HG03460 (cell line): ENCODE measurements at regions not wholly inside any gene's neighbourhood (a gene's known extent, or its start where the extent isn't known, plus 50 kb on each side); places are given as distances from the start of the nearest gene placed in this dataset.

Source experiments
- ATAC-seq: cut with Tn5 transposase; IDR thresholded peaks from one replicate; pipeline ENCODE4 v1.9.1; 2021; ENCODE audit not compliant: unreplicated experiment

DNA sequence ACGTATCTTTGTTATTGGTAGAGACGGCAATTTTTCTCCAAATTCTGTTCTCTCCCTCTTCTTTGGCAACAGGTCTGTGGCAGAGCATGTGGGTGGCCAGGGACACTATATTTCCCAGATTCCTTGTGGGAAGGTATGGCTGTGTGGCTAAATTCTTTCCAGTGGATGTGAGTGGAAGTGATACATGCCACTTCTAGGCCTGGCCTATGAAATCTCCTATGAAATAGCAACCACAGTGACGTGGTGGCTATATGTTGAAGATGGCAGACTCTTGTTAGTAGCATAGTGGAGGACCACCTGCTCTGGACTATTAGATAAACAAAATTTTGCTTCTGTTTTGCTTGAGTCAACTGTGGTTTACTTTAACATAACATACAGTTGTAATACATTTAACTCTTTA, 243.3 kb downstream of the IL20RB start:
- no peak for ATAC-seq

DNA sequence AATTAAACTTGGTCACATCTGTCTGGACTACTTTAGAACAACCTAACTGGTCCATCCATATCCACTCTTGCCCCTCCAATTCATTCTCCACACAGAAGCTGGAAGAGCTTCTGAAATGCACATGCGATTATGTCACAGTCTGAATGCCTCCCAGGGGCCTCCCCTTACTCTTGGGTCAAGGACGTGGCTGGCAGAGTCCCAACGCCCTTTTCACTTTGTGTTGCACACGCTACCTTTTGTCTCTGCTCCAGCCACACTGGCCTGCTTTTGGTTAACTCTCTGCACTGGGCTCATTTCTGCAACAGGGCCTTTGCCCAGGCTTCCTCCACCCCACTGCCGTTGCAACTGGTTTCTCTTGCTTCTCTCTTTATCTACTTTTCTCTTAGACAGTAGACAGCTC, 245.2 kb downstream of the IL20RB start:
- no peak for ATAC-seq

DNA sequence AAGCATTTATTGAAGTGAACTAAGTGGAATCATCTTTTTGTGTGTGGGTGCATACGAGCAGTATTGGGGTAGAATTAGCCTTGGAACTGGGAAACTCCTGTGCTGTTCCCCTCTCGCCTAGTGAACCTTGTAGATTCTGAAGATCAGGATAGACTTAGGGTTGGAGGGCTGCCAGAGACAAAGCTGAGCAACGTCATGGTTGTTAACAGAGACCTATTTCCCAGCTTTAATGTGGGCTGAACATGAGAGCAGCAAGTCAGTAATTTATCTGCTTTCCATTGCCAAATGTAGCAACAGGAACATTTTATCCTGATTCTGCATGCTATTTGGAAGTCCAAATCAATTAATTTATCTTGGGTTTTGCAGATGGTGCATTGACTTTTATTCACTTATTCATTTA, 246.6 kb downstream of the IL20RB start:
- no peak for ATAC-seq

DNA sequence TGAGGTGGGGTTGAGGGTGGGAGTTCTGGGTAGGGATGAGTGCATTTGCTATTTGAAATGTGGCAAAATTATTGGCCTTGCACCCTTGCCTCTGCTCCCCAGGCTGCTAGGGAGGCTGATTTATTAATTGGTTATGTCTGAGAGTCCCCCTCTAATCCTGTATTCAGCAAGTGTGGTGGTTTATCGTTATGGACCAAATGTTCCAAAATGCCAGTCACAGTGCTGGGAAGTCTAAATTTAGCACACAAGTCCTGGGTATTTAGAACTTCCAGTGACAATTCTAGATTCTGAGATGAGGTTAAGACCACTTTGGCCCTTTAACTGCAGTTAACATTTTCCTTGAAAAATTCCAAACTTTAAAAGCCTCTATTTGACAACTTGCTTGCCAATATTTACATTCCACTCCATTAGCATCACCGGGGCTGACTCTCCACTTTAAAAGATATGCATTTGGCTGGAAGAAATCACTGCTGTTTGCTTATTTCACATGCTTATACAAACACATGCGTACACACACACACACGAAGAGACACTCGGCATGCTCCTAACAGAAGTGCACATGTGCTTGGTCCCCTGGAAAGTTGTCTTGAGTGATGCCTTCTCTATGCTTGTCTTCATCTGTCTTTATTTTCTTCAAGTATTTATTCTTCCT, 247.7 kb downstream of the IL20RB start:
- ATAC-seq, result no peak

DNA sequence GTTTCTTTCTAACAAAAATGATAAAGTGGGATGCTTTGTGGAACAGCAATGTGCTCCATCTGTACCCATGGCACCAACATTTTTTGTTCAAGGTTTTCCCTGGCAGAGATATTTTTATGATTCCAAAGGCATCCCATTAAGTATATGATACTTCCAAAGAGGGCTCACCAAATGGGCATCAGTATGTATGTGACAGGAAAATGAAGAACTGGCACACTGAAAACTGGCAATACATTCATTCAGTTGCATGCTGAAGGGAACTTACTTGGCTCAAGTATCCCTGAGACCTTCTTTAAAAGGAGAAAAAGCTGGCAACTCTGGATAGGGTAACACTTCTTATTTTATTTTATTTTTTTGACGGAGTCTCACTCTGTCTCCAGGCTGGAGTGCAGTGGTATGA, 249.8 kb downstream of the IL20RB start:
- no peak for ATAC-seq

DNA sequence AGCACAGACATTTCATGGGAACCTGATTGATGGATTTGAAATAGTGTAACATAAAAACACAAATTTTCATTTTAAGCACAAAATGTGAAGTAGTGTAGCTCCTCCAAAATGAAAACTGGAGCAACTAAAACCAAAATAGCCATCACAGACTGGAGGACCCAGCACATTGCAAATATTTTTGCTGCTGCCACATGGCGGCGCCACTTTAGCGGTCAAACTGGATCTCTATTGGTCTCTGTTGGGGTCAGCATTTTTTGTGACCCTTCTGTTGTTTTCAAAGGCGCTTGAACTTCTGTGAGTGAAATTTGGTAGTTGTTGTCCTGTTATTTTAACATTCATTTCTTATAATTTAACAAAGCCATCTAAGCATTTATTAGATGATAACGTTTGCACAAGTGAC, 259.9 kb downstream of the IL20RB start:
- no peak for ATAC-seq

DNA sequence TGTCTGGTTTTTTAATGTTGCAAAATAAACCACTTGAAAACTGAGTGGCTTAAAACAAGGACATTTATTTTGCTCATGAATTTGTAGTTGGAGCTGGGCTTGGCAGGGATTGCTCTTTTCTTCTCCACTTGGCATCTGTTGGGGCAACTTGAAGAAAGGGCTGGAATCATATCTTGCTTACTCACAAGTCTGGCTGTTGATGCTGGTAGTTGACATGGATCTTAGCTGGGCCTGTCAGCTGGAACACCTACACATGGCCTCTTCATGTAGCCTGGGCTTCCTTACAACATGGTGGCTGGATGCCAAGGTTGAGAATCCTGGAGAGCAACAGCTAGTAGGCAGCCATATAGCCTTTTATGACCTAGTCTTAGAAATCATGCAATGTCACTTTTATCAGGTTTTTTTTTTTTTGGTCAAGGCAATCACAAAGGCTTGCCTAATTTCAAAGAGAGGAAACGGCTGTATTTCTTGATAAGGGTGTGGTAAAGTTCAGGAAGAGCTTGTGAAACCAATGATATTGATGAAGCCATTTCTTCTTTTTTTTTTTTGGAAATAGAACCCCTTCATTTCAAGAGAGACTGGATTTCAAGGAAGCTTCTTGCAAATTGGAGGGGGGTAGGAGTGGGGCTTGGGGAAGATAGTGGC, 262.1 kb downstream of the IL20RB start:
- ATAC-seq, result no peak

DNA sequence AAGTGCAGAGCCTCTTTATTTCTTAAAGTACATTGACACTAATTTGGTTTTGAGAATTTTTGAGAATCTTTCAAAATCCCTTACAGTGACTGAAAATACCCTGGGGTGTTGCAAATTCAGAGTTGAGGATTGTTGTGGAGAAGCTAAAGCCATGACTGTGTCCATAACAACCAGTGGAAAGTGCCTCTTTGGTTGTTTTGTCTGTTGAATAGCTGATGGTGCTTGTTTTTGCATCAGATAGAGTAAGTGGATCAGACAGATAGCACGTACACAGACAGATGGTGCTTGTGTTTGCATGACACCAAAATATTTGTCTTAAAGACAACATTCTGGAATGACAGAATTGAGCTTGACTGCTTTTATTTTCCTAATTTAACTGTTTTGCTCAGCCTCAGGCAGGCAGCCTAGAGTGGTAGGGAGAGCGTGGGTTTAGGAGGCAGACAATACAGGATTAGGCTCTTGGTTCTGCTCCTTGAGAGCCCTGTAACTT, 265.0 kb downstream of the IL20RB start:
- ATAC-seq, result no peak

DNA sequence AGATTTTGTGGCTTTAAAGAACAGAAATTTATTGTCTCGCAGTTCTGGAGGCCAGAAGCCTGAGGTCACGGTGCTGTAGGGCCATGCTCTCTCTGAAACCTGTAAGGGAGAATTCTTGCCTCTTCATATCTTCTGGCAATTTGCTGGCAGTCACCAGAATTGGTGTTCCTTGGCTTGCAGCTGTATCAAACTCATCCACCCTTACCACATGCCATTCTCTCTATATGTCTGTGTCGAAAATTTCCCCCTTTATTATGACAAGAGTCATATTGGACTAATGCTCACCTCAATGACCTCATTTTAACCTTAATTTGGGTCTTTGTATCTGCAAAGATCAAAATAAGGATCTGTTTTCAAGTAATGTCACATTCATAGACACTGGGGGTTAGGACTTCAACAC, 266.7 kb downstream of the IL20RB start:
- no peak for ATAC-seq

DNA sequence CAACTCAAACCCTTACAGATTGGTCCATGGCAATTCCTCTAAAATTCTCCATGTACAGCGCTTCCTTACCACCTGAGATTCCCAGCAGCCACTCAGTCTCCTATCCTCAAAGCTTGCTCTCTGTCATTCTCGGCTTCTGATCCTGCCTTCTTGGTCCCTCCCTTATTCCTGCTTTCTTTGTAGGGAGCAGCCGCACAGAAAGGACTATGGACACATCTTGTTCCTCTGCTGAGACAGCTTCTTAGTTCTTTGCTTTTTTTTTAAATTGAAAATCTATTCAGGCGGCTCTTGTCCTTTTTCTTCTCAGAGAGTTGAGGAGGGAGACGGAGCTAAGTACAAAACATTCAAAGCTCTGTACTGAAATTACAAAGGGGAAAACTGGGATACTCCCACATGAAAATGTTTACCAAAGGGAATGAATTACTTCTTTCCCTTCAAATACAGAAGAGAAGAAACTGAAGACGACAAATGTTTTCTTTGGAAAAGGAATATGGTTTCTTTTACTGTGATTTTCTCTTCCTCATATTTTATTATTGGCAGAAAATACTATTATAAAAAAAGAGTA, 285.1 kb downstream of the IL20RB start:
- no peak for ATAC-seq

DNA sequence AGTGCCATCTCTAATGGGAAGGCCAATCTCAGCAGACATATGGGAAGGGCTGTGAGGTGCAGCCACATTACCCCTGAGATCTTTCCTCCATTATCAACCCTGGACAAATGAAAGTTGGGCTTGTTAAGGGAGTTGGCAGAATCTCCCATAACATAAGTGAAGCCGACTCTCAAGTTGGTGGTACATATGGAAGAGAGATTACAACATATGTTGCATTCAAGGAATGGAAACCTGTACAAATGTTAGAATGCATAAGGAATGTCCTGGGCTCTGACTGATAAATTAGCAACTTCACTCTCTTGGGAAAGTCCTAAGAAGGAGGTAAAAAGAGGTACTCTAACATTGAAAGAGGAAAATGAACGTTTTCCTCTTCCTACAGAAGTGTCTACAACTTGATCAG, 288.7 kb downstream of the IL20RB start:
- no peak for ATAC-seq

DNA sequence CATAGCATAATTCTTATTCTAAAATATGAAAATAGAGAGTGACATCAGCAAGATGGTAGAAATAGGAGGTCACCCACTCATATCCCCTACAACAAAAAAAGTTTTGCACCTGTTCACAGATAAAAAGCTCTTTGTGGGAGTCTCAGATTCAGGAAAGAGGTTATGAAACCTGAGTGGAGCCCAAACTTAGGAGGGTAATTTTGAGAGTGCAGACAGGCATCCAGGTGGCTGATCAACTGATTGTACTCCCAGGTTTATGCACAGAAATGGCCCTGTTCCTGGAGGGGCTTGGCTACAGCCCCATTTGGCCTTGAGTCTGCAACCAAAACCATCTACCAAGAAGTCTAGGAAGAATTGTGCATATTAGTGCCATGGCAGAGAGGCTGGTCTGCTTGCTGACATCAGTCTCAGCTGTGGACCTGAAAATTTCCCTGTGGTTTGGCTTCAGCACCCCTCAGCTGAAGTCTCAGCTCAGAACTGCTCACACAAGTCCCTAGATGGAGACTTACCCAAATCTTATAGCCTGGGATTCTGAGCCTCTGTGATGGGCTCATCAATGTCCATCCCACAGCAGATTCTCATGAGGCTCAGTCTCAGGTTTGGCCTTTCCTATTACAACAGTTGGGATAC, 291.6 kb downstream of the IL20RB start:
- ATAC-seq, result peak; percentile 56

DNA sequence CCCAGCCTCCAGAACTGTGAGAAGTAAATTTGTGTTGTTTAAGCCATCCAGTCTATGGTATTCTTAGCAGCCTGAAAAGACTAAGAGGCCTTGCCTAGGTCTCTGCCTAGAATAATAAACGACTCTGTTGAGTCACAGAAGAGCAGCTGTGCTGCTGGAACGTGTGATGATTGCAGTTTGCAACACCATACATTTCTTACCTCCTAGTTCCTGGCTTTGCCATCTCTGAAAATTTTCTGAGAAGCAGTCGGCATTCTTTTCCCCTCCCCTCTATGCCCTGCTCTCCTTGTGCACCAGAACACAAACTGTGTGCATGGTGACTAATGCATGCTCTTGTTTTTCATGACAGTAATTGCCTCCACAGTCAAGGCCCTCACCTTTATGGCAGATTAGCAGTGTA, 301.3 kb downstream of the IL20RB start:
- ATAC-seq, result no peak

DNA sequence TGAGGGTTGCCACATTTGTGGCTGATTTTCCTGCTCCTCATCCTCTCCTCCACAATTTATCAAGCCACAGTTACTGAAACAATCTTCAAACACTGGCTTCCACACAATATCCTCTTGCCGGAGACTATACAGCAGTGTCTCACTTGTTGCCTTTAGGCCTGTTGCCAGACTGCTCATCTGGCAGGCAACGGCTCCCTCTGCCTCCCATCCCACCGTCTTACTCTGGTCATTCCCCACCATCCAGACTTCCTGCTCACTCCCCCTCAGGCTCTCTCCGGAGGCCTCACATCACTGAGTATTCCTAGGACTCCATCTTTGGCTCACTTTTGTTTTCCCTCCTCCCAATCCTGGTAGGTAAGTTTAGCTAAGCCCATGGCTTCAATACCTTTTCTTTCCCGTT, 301.9 kb downstream of the IL20RB start:
- no peak for ATAC-seq

DNA sequence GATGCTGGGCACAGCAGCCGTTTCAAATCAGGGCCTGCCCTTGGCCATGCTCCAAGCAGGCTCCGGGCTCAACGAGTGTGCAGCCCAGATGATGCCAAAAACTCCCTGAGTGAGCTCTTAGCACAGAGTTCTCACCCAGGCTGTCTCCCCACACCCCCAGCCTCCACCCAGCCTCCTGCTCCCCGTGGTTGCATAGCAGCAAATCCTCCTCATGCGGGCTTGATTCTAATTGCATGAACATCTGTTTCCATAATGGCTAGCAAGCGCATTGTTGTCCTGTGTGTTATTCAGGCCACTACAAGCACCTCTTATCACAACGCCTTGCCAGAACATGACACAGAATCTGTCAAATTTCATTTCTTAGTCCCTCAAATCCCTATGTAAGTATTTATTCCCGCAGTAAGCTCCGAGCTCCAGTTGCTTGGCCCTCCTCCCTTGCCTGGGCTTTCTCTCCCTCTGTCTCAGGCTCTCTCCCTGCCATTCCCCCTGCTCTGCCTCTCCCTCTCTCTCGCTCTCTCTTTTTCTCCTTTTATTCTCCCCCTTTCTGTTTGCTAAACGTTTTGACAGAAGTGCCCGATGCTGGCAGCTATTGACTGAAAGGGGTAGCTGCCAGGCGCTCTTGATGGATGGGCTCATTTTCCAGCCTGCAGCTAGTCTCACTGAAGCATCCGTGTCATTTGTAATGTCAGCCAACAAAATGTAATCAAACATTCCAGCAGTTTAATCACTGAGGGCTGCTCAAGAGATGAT, 306.5 kb downstream of the IL20RB start:
- no peak for ATAC-seq

DNA sequence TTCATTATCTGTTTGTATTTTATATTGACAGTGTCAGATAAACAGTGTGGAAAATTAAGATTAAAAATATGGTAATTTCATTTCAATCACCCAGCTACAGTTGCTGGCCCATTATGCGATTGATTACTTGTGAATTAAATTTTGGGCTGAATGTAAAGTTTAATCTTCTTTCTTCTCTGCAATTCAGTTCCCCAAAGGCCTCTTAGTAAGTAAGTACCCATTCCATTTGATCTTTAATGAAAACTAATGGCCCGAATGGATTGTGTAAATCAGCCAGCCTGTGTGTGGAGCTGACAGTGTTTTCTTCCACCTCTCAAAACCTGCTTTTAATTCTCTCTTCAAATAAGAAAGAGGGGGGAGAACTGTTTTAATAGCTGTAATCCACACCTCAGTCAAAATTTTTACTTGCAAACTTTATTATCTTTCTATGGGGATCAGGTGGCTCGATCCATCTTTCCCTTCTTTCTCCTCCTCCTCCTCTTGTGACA, 307.1 kb downstream of the IL20RB start:
- no peak for ATAC-seq

DNA sequence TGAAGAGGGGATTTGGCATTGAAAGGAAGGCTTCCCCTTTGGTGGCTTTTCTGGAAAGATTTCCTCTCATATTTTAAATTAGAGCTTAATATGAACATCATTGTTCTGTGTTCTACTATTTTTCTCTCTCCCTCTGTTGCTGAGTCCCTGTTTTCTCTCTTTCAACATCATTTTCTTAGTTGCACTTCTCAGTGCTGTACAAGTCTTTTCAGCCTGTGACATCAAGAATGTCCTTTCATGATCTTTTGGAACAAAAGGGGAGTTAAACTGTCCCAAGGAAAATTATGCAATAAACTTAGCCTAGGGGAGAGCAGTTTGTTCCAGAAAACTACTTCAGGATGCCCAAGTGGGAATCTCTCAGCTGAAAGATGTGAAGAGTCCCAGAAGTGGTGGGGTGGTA, 325.1 kb downstream of the IL20RB start:
- ATAC-seq, result no peak

DNA sequence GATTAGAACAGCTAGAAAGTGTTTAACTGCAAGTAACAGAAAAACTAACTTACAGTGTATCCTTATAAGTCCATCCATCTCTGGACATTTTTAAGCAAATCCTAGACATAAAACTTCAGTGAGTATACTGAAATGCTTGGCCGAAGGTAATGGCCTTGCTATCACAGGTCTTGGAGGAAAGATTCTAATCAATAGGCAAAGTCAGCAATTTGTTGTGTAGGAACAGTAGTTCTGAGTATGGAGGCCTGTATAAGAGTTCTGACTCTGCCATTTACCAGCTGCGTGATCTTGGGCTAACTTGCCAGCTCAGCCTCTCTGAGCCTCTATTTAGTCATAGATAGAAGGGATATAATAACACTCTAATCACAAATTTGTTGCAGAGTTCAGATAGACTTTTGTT, 328.1 kb downstream of the IL20RB start:
- no peak for ATAC-seq

DNA sequence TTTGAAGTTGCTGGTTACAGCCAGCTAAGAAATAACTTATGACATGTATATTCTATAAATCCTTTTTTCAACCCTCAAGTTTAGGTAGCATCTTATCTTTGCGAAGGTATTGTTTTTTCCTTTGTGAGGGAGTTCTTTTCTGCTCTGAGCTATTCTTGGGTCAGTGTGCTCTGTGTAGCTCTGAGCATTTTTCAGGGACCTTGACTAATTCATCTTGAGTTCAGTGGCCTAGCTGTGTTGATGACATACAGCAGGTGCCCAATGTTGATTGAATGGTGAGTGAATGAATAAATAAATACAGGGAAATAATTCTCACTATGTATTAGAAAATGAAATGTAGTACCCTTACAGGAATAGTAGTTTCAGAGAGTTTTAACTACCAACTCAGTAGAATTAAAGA, 335.3 kb downstream of the IL20RB start:
- no peak for ATAC-seq

DNA sequence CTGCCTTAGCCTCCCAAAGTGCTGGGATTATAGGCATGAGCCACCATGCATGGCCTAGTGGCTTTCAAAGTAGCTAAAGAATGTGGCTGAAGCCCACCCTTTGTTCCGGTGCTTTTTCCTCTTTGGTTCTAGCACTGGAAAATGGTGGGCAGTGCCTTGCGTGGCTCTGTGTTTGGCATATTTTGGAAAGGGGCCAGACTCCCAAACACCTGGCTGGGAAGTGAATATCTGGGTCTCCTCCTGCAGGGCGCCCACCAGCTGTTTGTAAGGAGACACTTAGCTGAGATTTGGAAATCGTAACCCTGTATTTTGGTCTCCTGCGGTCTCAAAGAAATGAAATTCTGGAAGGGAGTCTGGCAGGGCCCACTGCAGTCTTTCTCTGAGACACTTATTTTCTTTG, 336.4 kb downstream of the IL20RB start:
- no peak for ATAC-seq

DNA sequence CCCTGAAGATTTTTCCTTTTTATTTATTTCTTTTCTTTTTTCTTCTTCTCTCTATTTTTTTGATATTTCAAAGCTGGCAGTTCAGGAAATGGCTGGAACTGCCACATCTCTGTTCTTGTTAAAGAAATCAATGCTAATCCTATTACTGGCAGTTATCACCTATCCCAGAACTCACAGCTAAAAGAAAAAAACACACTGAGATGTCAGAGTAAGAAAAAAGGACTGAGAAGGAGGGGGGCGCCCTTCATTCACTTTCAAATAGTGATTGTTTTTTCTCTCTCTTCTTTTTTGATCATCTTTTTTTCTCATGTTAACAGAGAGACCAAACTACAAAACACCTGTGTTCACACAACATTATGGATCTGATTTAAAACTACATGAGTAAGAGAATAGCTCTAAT, 337.1 kb downstream of the IL20RB start:
- ATAC-seq, result no peak
